Adrenal gland (tissue), 5 donors: ENCODE measurements at regions not wholly inside any gene's neighbourhood (a gene's known extent, or its start where the extent isn't known, plus 50 kb on each side); places are given as distances from the start of the nearest gene placed in this dataset.

Source experiments
- CTCF ChIP-seq, 6 experiments: fragments of 450-650 bp in 4 of 6; fragments of 200-600 bp in 2 of 6; sonication (generic) in 1 of 6; IDR thresholded peaks; 1 replicate in 5 of 6; 2 replicates in 1 of 6; pipeline versions ENCODE4 v1.5.1 to v1.8.0; 2016 to 2021; ENCODE audit warnings: antibody characterized with exemption in 6 of 6, mild to moderate bottlenecking in 2 of 6, moderate library complexity in 1 of 6
- POLR2A ChIP-seq, 2 donors: fragments of 450-650 bp; IDR thresholded peaks; one replicate each; pipeline ENCODE4 v1.6.1; 2017; ENCODE audit warnings: antibody characterized with exemption in 2 of 2, mild to moderate bottlenecking in 2 of 2, moderate library complexity in 1 of 2
- donor health status: DM: no; HTN: no; CAD: no.

GRCh38 chr17:45640141-45640850, 143.8 kb upstream of the CRHR1 start:
- TF ChIP-seq CTCF (IDR thresholded peaks at IDR 0.05) (peak; percentile 90 to 98 (median 95)), POLR2A (IDR thresholded peaks at IDR 0.05) (no peak)
